ENCODE measurements at regions not wholly inside any gene's neighbourhood (a gene's known extent, or its start where the extent isn't known, plus 50 kb on each side); places are given as distances from the start of the nearest gene placed in this dataset.

DNA sequence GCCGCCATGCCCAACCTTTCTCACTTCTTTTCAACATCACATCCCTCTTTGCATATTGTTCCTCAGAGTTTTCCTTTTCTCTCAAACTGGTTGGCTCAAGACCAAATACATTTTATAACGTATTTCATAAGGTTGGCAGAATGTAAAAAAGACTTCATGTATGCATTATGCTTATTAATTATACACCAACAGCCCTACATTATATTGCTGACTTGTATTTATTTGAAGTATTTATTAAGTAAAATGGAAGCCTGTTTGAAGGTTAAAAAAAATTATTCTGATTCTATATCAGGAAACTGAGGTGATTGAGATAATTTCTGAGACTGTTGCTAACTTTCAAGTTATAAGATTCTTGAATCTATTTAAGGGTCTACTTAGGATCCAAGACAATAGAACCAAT, 208.0 kb upstream of the KCNH7 start:
- TF ChIP-seq, protein P1, sequence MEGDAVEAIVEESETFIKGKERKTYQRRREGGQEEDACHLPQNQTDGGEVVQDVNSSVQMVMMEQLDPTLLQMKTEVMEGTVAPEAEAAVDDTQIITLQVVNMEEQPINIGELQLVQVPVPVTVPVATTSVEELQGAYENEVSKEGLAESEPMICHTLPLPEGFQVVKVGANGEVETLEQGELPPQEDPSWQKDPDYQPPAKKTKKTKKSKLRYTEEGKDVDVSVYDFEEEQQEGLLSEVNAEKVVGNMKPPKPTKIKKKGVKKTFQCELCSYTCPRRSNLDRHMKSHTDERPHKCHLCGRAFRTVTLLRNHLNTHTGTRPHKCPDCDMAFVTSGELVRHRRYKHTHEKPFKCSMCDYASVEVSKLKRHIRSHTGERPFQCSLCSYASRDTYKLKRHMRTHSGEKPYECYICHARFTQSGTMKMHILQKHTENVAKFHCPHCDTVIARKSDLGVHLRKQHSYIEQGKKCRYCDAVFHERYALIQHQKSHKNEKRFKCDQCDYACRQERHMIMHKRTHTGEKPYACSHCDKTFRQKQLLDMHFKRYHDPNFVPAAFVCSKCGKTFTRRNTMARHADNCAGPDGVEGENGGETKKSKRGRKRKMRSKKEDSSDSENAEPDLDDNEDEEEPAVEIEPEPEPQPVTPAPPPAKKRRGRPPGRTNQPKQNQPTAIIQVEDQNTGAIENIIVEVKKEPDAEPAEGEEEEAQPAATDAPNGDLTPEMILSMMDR (IDR thresholded peaks at IDR 0.05; ENCODE audit: insufficient read depth, low read length, poor library complexity, severe bottlenecking), result no peak
- TF ChIP-seq EZH2phosphoT487 (conservative IDR thresholded peaks at IDR 0.05; ENCODE audit: low read length), result no peak
